ENCODE measurements at regions not wholly inside any gene's neighbourhood (a gene's known extent, or its start where the extent isn't known, plus 50 kb on each side); places are given as distances from the start of the nearest gene placed in this dataset.

GRCh38 chr12:73277971-73278370 is 1005.8 kb downstream of the TRHDE start:
- TF ChIP-seq MAFK (IDR thresholded peaks at IDR 0.05; ENCODE audit: partially characterized antibody), result no peak
- no peak for TF ChIP-seq CTCF (IDR thresholded peaks at IDR 0.05)
- TF ChIP-seq CEBPB (IDR thresholded peaks at IDR 0.05), result no peak
- no peak for TF ChIP-seq RAD21 (conservative IDR thresholded peaks at IDR 0.05 in 1 of 2, IDR thresholded peaks at IDR 0.05 in 1 of 2)
- no peak for TF ChIP-seq FOSL2 (IDR thresholded peaks at IDR 0.05)
- no peak for TF ChIP-seq FOSL2 (CRISPR knock-in tag; IDR thresholded peaks at IDR 0.05)
- TF ChIP-seq USF2 (IDR thresholded peaks at IDR 0.05), result no peak
- TF ChIP-seq RNF2 (IDR thresholded peaks at IDR 0.05; ENCODE audit: borderline replicate concordance, low read depth), result no peak
- TF ChIP-seq REST (IDR thresholded peaks at IDR 0.05), result no peak
- no peak for TF ChIP-seq CBX8 (IDR thresholded peaks at IDR 0.05)
- no peak for TF ChIP-seq GATA3 (IDR thresholded peaks at IDR 0.05; ENCODE audit: borderline replicate concordance)
- no peak for TF ChIP-seq HMGXB4 (CRISPR knock-in tag; IDR thresholded peaks at IDR 0.05; ENCODE audit: borderline replicate concordance)
- TF ChIP-seq MYC (IDR thresholded peaks at IDR 0.05; ENCODE audit: borderline replicate concordance, low read length), result no peak
- no peak for TF ChIP-seq SMC3 (IDR thresholded peaks at IDR 0.05)

Measured in A549 (cell line).